Right lobe of liver (tissue), 4 donors: ENCODE measurements at regions not wholly inside any gene's neighbourhood (a gene's known extent, or its start where the extent isn't known, plus 50 kb on each side); places are given as distances from the start of the nearest gene placed in this dataset.

ENCODE experiments used
- POLR2A ChIP-seq: fragments of 450-650 bp; IDR thresholded peaks from one replicate; pipeline ENCODE4 v1.6.1; 2017; ENCODE audit warnings: antibody characterized with exemption, mild to moderate bottlenecking
- TF ChIP-seq, protein P1 (sequence below), 4 donors: fragments of 200-600 bp in 3 of 4; fragments of 450-650 bp in 1 of 4; IDR thresholded peaks; one replicate each; pipeline versions ENCODE4 v1.5.1 to v1.8.0; 2016 to 2022; ENCODE audit warnings: antibody characterized with exemption in 4 of 4, mild to moderate bottlenecking in 2 of 4
- donor health status: DM: no; HTN: no; CAD: no.
- donor health status: DM: no; HTN: no; CAD: no.
- donor health status: DM: no; HTN: yes; CAD: no.

- TF ChIP-seq, protein P1, sequence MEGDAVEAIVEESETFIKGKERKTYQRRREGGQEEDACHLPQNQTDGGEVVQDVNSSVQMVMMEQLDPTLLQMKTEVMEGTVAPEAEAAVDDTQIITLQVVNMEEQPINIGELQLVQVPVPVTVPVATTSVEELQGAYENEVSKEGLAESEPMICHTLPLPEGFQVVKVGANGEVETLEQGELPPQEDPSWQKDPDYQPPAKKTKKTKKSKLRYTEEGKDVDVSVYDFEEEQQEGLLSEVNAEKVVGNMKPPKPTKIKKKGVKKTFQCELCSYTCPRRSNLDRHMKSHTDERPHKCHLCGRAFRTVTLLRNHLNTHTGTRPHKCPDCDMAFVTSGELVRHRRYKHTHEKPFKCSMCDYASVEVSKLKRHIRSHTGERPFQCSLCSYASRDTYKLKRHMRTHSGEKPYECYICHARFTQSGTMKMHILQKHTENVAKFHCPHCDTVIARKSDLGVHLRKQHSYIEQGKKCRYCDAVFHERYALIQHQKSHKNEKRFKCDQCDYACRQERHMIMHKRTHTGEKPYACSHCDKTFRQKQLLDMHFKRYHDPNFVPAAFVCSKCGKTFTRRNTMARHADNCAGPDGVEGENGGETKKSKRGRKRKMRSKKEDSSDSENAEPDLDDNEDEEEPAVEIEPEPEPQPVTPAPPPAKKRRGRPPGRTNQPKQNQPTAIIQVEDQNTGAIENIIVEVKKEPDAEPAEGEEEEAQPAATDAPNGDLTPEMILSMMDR (IDR thresholded peaks at IDR 0.05), result no peak
- TF ChIP-seq POLR2A, result no peak
Observed at GRCh38 chr5:124801551-124801950, 55.1 kb upstream of the ZNF608 start.
